T47D (cell line): ENCODE measurements at regions not wholly inside any gene's neighbourhood (a gene's known extent, or its start where the extent isn't known, plus 50 kb on each side); places are given as distances from the start of the nearest gene placed in this dataset.

Experiments used
- DNase-seq, 2 experiments: peaks; one replicate each; pipeline versions ENCODE4 v3.0.0 to v3.0.0-alpha.2; 2011 to 2012; ENCODE audit warnings: low read depth in 1 of 2, low spot score in 1 of 2
- JUND ChIP-seq: IDR thresholded peaks from 2 replicates; pipeline ENCODE4 v1.6.1; 2012; ENCODE audit warnings: low read depth
- in situ Hi-C: cut with HindIII; loops from 2 replicates; pipeline ENCODE4 v1.10.0; 2016; ENCODE audit warnings: low sequenced_read_pairs, low pct_unique_long_range_greater_than_20kb

DNA sequence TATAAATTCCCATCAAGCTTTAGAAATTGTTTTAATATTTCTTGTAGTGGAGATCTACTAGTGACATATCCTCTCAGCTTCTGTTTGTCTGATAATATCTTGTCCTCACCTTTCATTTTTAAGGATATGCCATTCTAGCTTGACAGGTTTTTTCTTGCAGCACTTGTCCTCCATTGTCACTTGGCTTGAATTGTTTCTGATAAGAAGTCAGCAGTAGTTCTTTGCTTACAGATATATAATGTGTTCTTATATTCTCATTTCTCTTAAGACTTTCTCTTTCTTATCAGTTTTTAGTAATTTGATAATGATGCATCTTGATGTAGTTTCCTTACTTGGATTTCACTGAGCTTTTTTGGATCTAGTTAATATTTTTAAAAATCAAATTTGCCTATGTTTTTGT lies 120.6 kb upstream of the NUDT6 start:
- TF ChIP-seq JUND = no peak

DNA sequence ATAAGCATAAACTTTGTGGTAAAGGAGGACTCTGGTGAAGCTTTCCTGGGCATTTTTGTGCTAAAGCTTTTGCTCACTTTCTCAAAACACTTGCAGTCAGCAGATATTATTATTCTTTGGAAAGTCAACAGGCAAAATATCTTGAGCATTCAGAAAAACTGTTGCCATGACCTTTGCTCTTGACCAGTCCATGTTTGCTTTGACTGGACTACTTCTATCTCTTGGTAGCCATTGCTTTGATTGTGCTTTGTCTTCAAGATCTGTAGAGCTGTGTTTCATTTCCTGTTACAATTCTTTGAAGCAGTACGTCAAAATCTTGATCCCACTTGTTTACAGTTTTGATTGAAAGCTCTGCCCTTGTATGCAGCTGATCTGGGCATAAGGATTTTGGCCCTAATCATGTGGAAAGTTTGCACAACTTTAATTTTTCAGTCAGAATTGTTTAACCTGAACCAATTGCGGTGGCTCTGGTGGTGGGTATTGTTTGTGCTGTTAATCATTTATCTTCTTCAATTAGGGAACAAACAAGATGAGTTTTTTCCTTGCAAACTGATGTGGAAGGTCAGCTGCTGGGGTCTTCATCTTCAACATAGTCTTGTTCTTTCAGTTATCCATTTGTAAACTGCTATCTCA lies 121.5 kb upstream of the NUDT6 start:
- in situ Hi-C loops = no loop called here
- no peak for DNase-seq
- no peak for TF ChIP-seq JUND

More for the DNA sequence above, 120.6 kb upstream of the NUDT6 start:
- DNase-seq = peak in 1 of 2 experiments; percentile 14
- in situ Hi-C loops = no loop called here

DNA sequence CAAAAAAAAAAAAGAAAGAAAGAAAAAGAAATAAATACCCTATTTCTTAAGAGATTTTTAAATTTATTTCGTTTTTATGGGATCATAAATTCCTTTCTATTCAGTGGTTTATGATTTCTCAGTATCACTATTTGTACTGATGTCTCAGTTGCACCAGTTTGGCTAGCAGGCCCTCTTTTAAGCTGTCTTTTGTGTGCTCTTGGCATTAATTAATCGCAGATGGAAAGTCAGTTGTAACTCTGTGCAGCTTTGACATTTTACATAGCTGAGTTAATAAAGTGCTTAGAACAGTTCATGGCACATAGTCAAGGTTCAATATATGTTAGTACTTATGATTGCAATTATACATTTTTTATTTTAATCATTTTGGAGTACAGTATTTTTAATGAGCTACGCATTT lies 123.7 kb upstream of the NUDT6 start:
- in situ Hi-C loops = no loop called here
- TF ChIP-seq JUND = no peak
- no peak for DNase-seq

DNA sequence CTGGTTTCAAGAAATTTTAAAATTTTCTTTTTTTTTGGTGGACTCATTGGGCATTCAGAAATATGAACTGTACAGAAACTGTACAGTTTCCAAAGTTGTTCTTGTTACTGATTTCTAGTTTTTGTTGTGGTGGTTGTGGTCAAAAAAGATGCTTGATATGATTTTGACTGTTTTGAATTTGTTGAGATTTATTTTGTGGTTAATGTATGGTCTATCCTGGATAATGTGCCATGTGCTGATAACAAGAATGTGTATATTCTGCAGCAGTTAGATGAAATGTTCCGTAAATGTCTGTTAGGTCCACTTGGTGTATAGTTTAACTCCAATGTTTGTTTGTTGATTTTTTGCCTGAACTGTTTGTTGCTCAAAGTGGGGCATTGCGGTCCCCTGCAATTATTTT lies 127.6 kb upstream of the NUDT6 start:
- in situ Hi-C loops = no loop called here
- TF ChIP-seq JUND = no peak
- no peak for DNase-seq

DNA sequence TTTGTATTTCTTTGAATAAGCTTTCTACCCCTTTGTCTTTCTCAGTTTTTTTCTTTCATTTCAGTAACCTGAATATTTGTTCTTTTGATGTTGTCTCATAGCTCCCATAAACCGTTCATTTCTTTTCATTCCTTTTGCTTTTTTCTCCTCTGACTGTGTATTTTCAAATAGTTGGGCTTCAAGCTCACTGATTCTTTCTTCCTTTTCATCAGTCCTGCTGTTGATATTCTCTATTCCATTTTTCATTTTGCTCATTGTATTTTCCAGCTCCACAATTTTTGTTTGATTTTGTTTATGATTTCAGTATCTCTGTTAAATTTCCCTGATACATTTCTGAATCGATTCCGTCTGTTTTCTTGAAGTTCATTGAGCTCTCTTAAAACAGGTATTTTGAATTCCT lies 129.6 kb upstream of the NUDT6 start:
- in situ Hi-C loops = no loop called here
- no peak for DNase-seq
- TF ChIP-seq JUND = no peak

DNA sequence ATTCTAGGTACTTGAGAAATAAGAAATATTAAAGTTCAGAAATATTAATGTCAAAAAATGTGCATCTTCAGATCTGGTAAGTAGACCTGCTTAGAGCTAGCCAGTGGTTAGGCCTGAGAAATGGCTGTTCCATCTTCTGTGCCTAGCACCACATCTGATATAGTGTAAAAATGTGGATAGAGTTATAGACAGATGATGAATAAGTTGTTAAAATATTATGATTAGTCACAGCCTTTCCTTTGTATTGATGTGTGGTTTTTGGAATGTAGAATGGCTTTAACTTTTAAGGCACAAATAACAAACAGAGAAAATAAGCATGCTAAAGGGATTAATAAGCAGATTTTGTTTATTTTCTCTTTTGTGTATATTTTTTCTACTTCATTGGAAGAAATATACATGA lies 133.5 kb upstream of the NUDT6 start:
- in situ Hi-C loops = no loop called here

DNA sequence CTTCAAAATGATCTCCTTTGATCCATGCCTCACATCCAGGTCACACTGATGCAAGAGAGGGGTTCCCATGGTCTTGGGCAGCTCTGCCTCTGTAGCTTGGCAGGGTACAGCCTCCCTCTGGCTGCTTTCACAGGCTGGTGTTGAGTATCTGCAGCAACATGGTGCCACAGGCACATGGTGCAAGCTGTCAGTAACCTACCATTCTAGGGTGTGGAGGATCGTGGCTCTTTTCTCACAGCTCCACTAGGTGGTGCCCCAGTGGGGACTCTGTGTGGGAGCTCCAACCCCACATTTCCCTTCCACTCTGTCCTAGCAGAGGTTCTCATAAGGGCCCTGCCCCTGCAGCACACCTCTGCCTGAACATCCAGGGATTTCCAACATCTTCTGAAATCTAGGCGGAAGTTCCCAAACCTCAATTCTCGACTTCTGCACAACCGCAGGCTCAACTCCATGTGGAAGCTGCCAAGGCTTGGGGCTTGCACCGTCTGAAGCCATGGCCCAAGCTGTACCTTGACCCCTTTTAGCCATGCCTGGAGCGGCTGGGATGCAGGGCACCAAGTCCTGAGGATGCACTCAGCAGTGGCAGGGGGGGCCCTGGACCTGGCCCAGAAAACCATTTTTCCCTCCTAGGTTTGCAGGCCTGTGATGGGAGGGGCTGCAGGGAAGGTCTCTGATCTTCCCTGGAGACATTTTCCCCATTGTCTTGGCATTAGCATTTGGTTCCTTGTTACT lies 137.8 kb upstream of the NUDT6 start:
- DNase-seq = no peak
- TF ChIP-seq JUND = no peak
- in situ Hi-C loops = no loop called here

More for the DNA sequence above, 133.5 kb upstream of the NUDT6 start:
- DNase-seq = no peak
- no peak for TF ChIP-seq JUND

DNA sequence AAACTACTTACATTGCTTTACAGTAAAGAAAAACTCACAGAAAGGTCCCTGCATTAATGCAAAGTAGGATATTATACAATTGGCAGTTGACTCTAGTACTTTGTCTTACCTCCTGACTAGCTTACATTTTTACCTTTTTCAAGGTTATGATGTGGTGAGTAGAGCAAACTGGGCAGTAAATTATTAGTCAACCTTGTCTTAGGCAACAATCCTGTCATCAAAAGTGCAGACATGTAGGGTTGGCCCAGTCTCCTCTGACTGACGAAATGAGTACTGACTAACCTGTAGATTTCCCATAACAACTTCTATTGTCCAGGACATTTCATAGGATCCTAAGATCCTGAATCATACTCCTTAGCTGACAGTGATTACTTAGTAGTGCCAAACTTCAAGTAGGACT lies 142.0 kb upstream of the NUDT6 start:
- no peak for TF ChIP-seq JUND
- DNase-seq = no peak
- in situ Hi-C loops = no loop called here

DNA sequence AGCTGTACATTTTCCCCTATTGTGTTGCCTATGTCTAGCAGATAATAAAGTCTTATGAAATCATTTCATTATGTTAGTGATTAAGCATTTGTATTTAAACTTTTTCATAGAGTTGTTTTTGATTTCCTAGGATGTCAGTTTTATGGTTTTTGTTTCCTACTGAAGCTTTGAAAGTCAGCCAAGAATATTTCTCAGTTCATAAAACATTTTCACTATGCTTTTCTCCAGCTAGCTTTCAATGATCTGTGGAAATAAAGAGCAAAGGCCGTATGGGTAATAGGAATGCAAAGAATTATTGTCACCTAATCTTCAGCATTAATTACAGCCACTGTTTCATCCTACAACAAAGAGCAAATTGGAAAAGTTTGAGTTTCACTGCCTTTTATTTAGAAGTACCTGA lies 145.7 kb upstream of the NUDT6 start:
- in situ Hi-C loops = no loop called here
- no peak for TF ChIP-seq JUND
- no peak for DNase-seq

DNA sequence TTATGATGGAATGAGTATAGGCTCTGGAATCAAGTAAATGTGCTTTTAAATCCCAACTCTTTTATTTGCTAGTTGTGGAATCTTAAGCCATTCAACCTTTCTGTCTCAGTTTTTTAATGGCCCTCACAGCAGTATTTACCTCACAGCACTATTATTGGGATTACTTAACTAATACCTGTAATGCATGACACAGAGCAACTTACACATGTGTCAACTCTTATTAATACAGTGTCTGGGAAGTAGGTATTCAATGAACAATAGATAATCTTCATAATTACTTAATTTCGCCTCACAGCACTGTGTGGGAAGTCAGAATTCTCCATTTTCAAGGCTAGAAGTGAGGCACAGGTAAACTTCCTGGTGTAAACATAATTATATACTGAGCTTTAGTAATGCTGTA lies 149.7 kb upstream of the NUDT6 start:
- in situ Hi-C loops = no loop called here
- no peak for DNase-seq
- TF ChIP-seq JUND = no peak

DNA sequence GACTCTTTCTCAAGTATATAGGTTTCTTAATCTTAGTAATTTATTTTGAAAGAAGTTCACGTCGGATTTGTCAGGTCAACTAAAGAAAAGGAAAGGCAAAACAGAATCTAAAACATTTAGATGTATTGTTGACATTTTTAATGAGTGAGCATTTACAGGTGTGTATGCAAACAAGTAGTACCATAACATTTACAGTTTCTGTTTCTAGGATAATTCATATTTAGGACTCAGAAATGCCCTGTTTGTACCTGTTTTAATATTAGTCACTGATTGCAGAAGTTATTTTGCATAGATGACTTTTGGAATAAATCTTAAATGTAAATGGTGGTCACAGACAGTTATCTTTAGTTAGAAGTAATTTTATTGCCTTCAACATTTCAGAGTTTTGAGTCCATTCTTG lies 151.3 kb upstream of the NUDT6 start:
- in situ Hi-C loops = no loop called here
- no peak for TF ChIP-seq JUND
- no peak for DNase-seq

DNA sequence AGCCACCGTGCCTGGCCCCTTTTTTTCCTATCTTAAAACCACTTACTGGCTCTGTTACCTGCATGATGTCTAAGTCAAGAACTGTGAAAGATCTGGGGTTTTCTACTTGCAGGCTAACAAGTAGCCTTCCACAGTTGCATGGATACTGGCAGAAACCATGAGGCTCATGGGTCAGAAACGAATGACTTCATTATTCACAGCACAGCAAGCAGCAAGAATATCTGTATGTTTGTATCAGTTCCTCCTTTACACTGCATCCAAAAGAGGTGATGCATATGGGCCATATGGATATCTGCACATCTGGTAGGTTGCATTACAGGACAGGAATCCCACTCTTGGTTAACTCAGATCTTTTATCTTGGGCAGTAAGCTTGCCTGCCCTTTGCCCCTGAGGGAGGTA lies 154.9 kb upstream of the NUDT6 start:
- TF ChIP-seq JUND = no peak
- no peak for DNase-seq
- in situ Hi-C loops = no loop called here

DNA sequence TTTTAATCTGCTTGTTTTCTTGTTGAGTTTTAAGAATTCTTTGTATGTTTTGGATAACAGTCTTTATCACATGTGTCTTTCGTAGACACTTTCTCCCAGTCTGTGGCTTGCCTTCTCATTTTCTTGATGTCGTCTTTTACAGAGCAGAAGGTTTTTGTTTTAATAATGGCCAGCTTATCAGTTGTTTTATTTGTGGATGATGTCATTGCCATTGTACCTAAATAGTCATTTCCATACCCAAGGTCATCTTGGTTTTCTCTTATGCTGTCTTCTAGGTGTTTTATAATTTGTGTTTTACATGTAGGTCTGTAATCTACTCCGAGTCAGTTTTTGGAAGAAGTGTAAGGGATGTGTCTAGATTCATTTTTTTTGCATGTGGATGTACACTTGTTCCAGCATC lies 159.6 kb upstream of the NUDT6 start:
- TF ChIP-seq JUND = no peak
- in situ Hi-C loops = no loop called here
- DNase-seq = no peak

DNA sequence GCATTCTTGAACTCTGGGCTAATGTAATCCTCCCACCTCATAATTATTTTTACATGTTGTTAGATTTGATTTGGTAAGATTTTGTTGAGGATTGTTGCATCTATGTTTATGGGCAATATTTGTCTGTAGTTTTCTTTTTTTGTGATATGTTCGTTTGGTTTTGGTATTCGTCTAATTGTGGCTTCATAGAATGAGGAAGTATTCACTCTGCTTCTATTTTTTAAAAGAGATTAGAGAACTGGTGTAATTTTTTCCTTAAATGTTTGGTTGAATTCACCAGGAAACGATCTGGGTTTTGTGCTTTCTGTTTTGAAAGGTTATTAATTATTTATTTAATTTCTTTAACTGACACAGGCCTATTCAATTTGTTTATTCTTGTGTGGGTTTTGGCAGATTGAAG lies 161.2 kb upstream of the NUDT6 start:
- in situ Hi-C loops = no loop called here
- TF ChIP-seq JUND = no peak
- DNase-seq = no peak
